ENCODE measurements at regions not wholly inside any gene's neighbourhood (a gene's known extent, or its start where the extent isn't known, plus 50 kb on each side); places are given as distances from the start of the nearest gene placed in this dataset.

DNA sequence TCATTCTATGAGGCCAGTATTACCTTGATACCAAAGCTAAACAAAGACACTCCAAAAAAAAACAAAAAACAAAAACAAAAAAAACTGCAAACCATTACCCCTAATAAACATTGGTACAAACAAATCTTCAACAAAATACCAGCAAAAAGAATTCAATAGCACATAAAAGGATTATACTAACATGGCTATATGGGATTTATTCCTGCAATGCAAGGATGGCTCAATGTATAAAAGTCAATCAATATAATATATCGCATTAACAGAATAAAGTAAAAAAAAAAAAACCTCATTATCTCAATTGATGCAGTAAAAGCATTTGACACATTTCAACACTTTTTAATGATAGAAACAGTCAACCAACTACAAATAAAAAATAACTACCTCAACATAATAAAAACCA lies 233.3 kb upstream of the NFE2L3 start:
- in situ Hi-C loops (cut with HindIII; ENCODE audit: low pct_ligation_motif_present, low sequenced_read_pairs), result no loop called here
- TF ChIP-seq, protein P1, sequence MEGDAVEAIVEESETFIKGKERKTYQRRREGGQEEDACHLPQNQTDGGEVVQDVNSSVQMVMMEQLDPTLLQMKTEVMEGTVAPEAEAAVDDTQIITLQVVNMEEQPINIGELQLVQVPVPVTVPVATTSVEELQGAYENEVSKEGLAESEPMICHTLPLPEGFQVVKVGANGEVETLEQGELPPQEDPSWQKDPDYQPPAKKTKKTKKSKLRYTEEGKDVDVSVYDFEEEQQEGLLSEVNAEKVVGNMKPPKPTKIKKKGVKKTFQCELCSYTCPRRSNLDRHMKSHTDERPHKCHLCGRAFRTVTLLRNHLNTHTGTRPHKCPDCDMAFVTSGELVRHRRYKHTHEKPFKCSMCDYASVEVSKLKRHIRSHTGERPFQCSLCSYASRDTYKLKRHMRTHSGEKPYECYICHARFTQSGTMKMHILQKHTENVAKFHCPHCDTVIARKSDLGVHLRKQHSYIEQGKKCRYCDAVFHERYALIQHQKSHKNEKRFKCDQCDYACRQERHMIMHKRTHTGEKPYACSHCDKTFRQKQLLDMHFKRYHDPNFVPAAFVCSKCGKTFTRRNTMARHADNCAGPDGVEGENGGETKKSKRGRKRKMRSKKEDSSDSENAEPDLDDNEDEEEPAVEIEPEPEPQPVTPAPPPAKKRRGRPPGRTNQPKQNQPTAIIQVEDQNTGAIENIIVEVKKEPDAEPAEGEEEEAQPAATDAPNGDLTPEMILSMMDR (IDR thresholded peaks at IDR 0.05; ENCODE audit: low read depth, low read length, missing control alignments), result no peak
- Histone ChIP-seq H3K27ac (no peak overlapping the region), H3K4me3 (ENCODE audit: low read depth, low read length) (no peak overlapping the region), H3K36me3 (replicated peaks) (no peaks in the 10 kb centered on the region), H3K27me3 (replicated peaks) (no peaks in the 10 kb centered on the region)
- no peak for DNase-seq

DNA sequence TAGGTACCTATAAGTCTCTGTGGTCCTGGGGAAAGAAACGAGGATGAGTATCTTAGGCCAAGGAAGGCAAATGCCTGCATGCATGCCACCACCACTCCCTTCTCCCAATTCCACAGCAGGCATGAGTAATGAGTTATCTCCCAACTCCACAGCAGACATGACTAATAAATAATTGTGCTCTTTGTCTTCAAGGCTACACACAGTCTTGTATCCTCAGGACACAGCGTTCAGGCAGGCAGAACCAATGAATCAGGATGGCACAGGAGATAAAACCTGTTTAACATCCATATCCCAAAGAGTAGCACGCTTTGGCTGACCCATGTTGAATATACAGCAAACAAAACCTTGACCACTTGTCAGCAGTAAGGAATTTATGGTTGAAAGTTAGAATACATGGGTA lies 229.7 kb upstream of the NFE2L3 start:
- H3K36me3 ChIP-seq (replicated peaks), result no peaks in the 10 kb centered on the region
- TF ChIP-seq, protein P1 (IDR thresholded peaks at IDR 0.05; ENCODE audit: low read depth, low read length, missing control alignments), result no peak
- H3K27me3 ChIP-seq (replicated peaks), result no peaks in the 10 kb centered on the region
- H3K27ac ChIP-seq, result no peak overlapping the region
- in situ Hi-C loops (cut with HindIII; ENCODE audit: low pct_ligation_motif_present, low sequenced_read_pairs), result no loop called here
- no peak for DNase-seq
- H3K4me3 ChIP-seq (ENCODE audit: low read depth, low read length), result no peak overlapping the region

DNA sequence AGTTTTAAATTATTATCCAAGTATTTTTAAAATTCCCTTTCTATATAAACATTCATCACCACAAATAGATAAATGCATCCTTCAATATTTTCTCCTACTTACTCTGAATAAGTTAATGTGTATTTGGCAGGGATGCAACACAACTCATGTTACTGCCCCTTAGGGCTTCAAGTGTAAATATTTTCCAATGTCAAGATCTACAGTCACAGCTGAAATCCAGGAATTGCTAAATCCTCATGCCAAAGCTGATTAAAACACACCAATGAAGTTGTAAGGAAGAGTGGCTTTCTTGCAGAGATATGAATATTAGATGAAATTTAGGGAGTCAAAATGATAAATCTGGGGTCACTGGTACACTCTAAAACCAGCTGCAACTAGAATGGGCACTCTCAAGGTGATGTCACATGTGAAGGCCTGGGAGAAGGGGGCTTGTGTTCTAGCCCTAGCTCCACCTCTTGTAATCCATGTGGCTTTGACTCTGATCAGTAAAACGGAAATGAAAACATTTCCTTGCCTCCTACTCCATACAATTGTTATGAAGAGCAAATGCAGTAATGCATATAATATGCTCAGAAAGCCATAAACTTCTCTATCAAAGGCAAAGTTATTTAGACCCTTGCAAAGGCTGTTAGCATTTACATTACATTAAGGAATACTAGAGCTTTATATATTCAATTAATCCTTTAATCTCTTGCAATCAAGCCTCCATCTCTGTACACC lies 228.1 kb upstream of the NFE2L3 start:
- Histone ChIP-seq H3K4me3 (ENCODE audit: low read depth, low read length) (no peak overlapping the region), H3K36me3 (replicated peaks) (no peaks in the 10 kb centered on the region), H3K27me3 (replicated peaks) (no peaks in the 10 kb centered on the region), H3K27ac (no peak overlapping the region)
- TF ChIP-seq, protein P1 (IDR thresholded peaks at IDR 0.05; ENCODE audit: low read depth, low read length, missing control alignments), result no peak
- DNase-seq, result no peak
- in situ Hi-C loops (cut with HindIII; ENCODE audit: low pct_ligation_motif_present, low sequenced_read_pairs), result no loop called here

DNA sequence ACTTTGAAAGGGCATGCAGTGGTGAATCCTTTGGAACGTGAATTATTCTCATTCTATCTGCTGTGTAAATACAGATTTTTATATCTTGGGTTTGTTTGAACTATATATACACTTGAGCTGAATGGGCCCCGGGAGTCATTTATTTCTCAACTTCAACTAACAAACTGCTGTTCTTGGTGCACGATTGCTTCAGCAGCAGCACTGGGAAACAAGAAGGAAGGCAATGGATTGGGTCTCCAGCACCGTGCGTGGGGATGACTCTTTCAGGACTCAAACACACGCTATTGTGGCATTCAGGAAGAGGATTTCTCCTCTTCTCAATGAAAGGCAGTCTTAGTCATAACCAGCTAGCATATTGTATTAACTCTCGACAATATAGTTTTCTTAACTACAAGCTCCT lies 226.0 kb upstream of the NFE2L3 start:
- TF ChIP-seq, protein P1 (IDR thresholded peaks at IDR 0.05; ENCODE audit: low read depth, low read length, missing control alignments), result no peak
- Histone ChIP-seq H3K27me3 (replicated peaks) (no peaks in the 10 kb centered on the region), H3K27ac (no peak overlapping the region), H3K4me3 (ENCODE audit: low read depth, low read length) (no peak overlapping the region), H3K36me3 (replicated peaks) (no peaks in the 10 kb centered on the region)
- DNase-seq, result no peak
- in situ Hi-C loops (cut with HindIII; ENCODE audit: low pct_ligation_motif_present, low sequenced_read_pairs), result no loop called here

DNA sequence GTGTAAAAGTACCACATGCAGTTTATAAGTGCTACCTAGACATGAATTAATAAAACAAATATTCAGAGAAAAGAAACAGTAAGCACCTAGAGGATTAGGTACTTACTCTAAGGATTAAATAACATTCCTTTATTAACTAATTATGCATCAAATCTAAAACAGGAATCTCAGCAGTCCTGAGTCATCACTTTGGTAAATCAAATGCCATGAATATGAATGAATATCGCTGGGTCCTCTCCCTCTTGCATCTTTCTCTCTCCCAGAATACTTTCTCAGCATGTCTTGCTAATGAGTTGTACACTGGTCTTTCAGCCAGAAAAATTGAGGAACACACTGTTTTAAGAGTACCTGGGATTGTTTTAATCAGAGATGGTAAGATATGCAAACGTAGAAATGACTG lies 225.5 kb upstream of the NFE2L3 start:
- TF ChIP-seq, protein P1 (IDR thresholded peaks at IDR 0.05; ENCODE audit: low read depth, low read length, missing control alignments), result no peak
- Histone ChIP-seq H3K27ac (no peak overlapping the region), H3K4me3 (ENCODE audit: low read depth, low read length) (no peak overlapping the region), H3K27me3 (replicated peaks) (no peaks in the 10 kb centered on the region), H3K36me3 (replicated peaks) (no peaks in the 10 kb centered on the region)
- in situ Hi-C loops (cut with HindIII; ENCODE audit: low pct_ligation_motif_present, low sequenced_read_pairs), result no loop called here
- DNase-seq, result no peak

Measured in brain microvascular endothelial cell (primary cell).